Astrocyte (in vitro differentiated cells and primary cell): ENCODE measurements at regions not wholly inside any gene's neighbourhood (a gene's known extent, or its start where the extent isn't known, plus 50 kb on each side); places are given as distances from the start of the nearest gene placed in this dataset.

ENCODE experiments used
- DNase-seq: peaks from one replicate; pipeline ENCODE4 v3.0.0-alpha.2; 2010; ENCODE audit warnings: low read depth
- FAIRE-seq: peaks from 2 replicates; lab custom pipeline; 2011; peaks lifted over from hg19 to GRCh38; lab: Jason Lieb, UNC
- H2AFZ ChIP-seq: 2 replicates; pipeline ENCODE4 v1.6.0; 2012; ENCODE audit warnings: low read depth, low read length, inconsistent platforms
- H3K27ac ChIP-seq: 2 replicates; pipeline ENCODE4 v1.5.1; 2011; ENCODE audit warnings: low read depth, low read length, inconsistent platforms
- H3K27me3 ChIP-seq: 2 replicates; pipeline ENCODE4 v1.6.0; 2011; ENCODE audit warnings: low read length, inconsistent platforms; ENCODE audit not compliant: insufficient read depth
- H3K36me3 ChIP-seq: 2 replicates; pipeline ENCODE4 v1.5.1; 2011; ENCODE audit warnings: low read length, inconsistent platforms; ENCODE audit not compliant: insufficient read depth
- H3K4me1 ChIP-seq: 2 replicates; pipeline ENCODE4 v1.5.1; 2011; ENCODE audit warnings: low read length, inconsistent platforms; ENCODE audit not compliant: insufficient read depth
- H3K4me2 ChIP-seq: 2 replicates; pipeline ENCODE4 v1.6.0; 2012; ENCODE audit warnings: low read length, inconsistent platforms
- H3K4me3 ChIP-seq: 2 replicates; pipeline ENCODE4 v1.5.1; 2011; ENCODE audit warnings: low read depth, mild to moderate bottlenecking, low read length, inconsistent platforms; ENCODE audit not compliant: insufficient read depth
- H3K79me2 ChIP-seq: 2 replicates; pipeline ENCODE4 v1.6.0; 2012; ENCODE audit warnings: mild to moderate bottlenecking, low read length, inconsistent platforms; ENCODE audit not compliant: insufficient read depth
- H3K9ac ChIP-seq: 2 replicates; pipeline ENCODE4 v1.6.0; 2012; ENCODE audit warnings: mild to moderate bottlenecking, low read length, inconsistent platforms
- H3K9me3 ChIP-seq: 2 replicates; pipeline ENCODE4 v1.5.1; 2012; ENCODE audit warnings: low read depth, mild to moderate bottlenecking, low read length, inconsistent platforms; ENCODE audit not compliant: insufficient read depth
- H4K20me1 ChIP-seq: 2 replicates; pipeline ENCODE4 v1.6.0; 2012; ENCODE audit warnings: low read length, inconsistent platforms; ENCODE audit not compliant: insufficient read depth
- H3K27ac Mint-ChIP-seq: one replicate; pipeline ENCODE4 v1.8.0; 2021; ENCODE audit warnings: mild to moderate bottlenecking, mixed read lengths; ENCODE audit not compliant: unreplicated experiment
- H3K27me3 Mint-ChIP-seq: one replicate; pipeline ENCODE4 v1.8.0; 2021; ENCODE audit warnings: low read depth, mixed read lengths; ENCODE audit not compliant: unreplicated experiment
- H3K36me3 Mint-ChIP-seq: one replicate; pipeline ENCODE4 v1.8.0; 2021; ENCODE audit warnings: low read depth, mixed read lengths; ENCODE audit not compliant: unreplicated experiment
- H3K4me1 Mint-ChIP-seq: one replicate; pipeline ENCODE4 v1.8.0; 2021; ENCODE audit warnings: low read depth, mixed read lengths; ENCODE audit not compliant: unreplicated experiment
- H3K4me3 Mint-ChIP-seq: one replicate; pipeline ENCODE4 v1.8.0; 2021; ENCODE audit warnings: mild to moderate bottlenecking, moderate library complexity, mixed read lengths; ENCODE audit not compliant: unreplicated experiment
- H3K9me3 Mint-ChIP-seq: one replicate; pipeline ENCODE4 v1.8.0; 2021; ENCODE audit warnings: mild to moderate bottlenecking, mixed read lengths; ENCODE audit not compliant: unreplicated experiment
- CTCF ChIP-seq: IDR thresholded peaks from 2 replicates; pipeline ENCODE4 v1.5.1; 2011; ENCODE audit warnings: low read depth, mild to moderate bottlenecking, inconsistent platforms, low read length, moderate library complexity; ENCODE audit not compliant: insufficient read depth
- EZH2 ChIP-seq: IDR thresholded peaks from 2 replicates; pipeline ENCODE4 v1.6.1; 2012; ENCODE audit warnings: mild to moderate bottlenecking, low read length, inconsistent platforms; ENCODE audit not compliant: insufficient read depth

- no peak overlapping the region for H3K27ac ChIP-seq
- Mint-ChIP-seq H3K4me1 (peaks cover 17% of the 10 kb centered on the region), H3K4me3 (no peak overlapping the region), H3K9me3 (no peaks in the 10 kb centered on the region), H3K36me3 (no peaks in the 10 kb centered on the region), H3K27me3 (no peaks in the 10 kb centered on the region), H3K27ac (peak overlapping the region; percentile 79)
- no peaks in the 10 kb centered on the region for H3K27me3 ChIP-seq
- H4K20me1 ChIP-seq = no peaks in the 10 kb centered on the region
- no peak overlapping the region for H3K9ac ChIP-seq
- no peak overlapping the region for H2AFZ ChIP-seq
- H3K9me3 ChIP-seq = no peaks in the 10 kb centered on the region
- peaks cover 2% of the 10 kb centered on the region for H3K4me1 ChIP-seq
- no peaks in the 10 kb centered on the region for H3K79me2 ChIP-seq
- H3K4me3 ChIP-seq = no peak overlapping the region
- FAIRE-seq (no peak), DNase-seq (no peak)
- H3K36me3 ChIP-seq = no peaks in the 10 kb centered on the region
- no peak for TF ChIP-seq CTCF
- H3K4me2 ChIP-seq = no peak overlapping the region
These were observed 160.3 kb downstream of the BBOX1 start for GRCh38 chr11:27200779-27201453.

DNA sequence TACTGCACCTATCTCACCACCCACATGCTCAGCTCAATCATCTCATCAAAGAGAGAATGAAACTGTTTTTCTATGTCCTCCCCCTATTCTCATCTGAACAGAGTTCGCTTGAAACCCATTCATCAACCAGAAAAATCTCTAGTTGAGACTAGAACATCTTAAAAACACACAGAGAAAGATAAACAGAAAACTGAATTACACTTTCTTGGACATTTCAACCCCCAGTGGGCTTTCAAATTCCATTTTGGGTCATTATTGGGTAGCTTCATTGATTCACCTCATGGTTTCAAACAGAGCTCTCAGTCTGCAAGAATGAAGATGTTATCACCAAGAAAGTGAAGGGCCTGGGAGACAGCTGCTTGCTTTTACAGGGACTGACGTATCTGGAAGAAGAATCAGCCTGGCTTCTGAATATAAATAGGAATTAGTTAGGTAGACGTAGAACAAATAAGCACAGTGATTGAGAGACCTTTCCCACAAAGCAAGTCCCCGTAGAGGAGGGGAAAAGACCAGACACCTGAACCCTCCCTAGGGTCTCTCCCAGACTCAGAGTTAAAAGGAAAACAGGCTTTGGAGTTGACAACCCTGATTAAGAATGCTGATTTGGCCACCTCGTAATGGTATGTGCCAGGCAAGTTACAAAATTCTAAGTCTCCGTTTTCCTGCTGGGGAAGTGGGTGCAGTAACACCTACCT, 155.7 kb downstream of the BBOX1 start:
- H3K4me3 Mint-ChIP-seq = no peak overlapping the region
- no peak overlapping the region for H2AFZ ChIP-seq

More for the DNA sequence above, 155.7 kb downstream of the BBOX1 start:
- no peaks in the 10 kb centered on the region for H3K9me3 ChIP-seq
- H3K4me1 ChIP-seq = peaks cover under 1% of the 10 kb centered on the region
- no peaks in the 10 kb centered on the region for H4K20me1 ChIP-seq
- no peak for FAIRE-seq
- no peak overlapping the region for H3K4me2 ChIP-seq
- H3K27ac ChIP-seq = no peak overlapping the region
- peak; percentile 91 for DNase-seq
- H3K36me3 ChIP-seq = no peaks in the 10 kb centered on the region
- Mint-ChIP-seq H3K36me3 (no peaks in the 10 kb centered on the region), H3K9me3 (no peaks in the 10 kb centered on the region), H3K27me3 (no peaks in the 10 kb centered on the region), H3K4me1 (peaks cover 15% of the 10 kb centered on the region), H3K27ac (no peak overlapping the region)
- H3K79me2 ChIP-seq = no peaks in the 10 kb centered on the region
- H3K9ac ChIP-seq = no peak overlapping the region
- no peaks in the 10 kb centered on the region for H3K27me3 ChIP-seq
- no peak overlapping the region for H3K4me3 ChIP-seq
- TF ChIP-seq CTCF (no peak), EZH2 (no peak)
